ENCODE measurements at regions not wholly inside any gene's neighbourhood (a gene's known extent, or its start where the extent isn't known, plus 50 kb on each side); places are given as distances from the start of the nearest gene placed in this dataset.
"Not testable (repeated sequence)": the region's sequence is repeated elsewhere in the genome, so short reads cannot be mapped to it uniquely, and the experiment has no call there.

GRCh38 chr2:215654148-215654819 lies 218.4 kb upstream of the FN1 start:
- DNase-seq (ENCODE audit: low spot score): no peak

- no peak for DNase-seq (ENCODE audit: low spot score)
These were observed 217.6 kb upstream of the FN1 start for GRCh38 chr2:215653344-215654030.

- no peak for DNase-seq (ENCODE audit: low spot score)
These were observed 216.5 kb upstream of the FN1 start for GRCh38 chr2:215652388-215652787.

GRCh38 chr2:215651412-215651811 lies 215.5 kb upstream of the FN1 start:
- no peak for DNase-seq (ENCODE audit: low spot score)

- no peak for DNase-seq (ENCODE audit: low spot score)
These were observed 208.5 kb upstream of the FN1 start for GRCh38 chr2:215644233-215644897.

- no peak for DNase-seq (ENCODE audit: low spot score)
These were observed 202.8 kb upstream of the FN1 start for GRCh38 chr2:215638687-215639086.

- no peak for DNase-seq (ENCODE audit: low spot score)
These were observed 201.8 kb upstream of the FN1 start for GRCh38 chr2:215637651-215638050.

- DNase-seq (ENCODE audit: low spot score): no peak
These were observed 200.9 kb upstream of the FN1 start for GRCh38 chr2:215636816-215637215.

- no peak for DNase-seq (ENCODE audit: low spot score)
These were observed 199.9 kb upstream of the FN1 start for GRCh38 chr2:215635788-215636139.

- DNase-seq (ENCODE audit: low spot score): no peak
These were observed 199.4 kb upstream of the FN1 start for GRCh38 chr2:215635071-215635787.

- DNase-seq (ENCODE audit: low spot score): no peak
These were observed 197.5 kb upstream of the FN1 start for GRCh38 chr2:215633360-215633759.

- DNase-seq (ENCODE audit: low spot score): no peak
These were observed 195.8 kb upstream of the FN1 start for GRCh38 chr2:215631696-215632095.

- not testable (repeated sequence) for DNase-seq (ENCODE audit: low spot score)
These were observed 194.9 kb upstream of the FN1 start for GRCh38 chr2:215630796-215631195.

- DNase-seq (ENCODE audit: low spot score): no peak
These were observed 191.9 kb upstream of the FN1 start for GRCh38 chr2:215627771-215628170.

GRCh38 chr2:215626812-215627281 lies 191.0 kb upstream of the FN1 start:
- no peak for DNase-seq (ENCODE audit: low spot score)

GRCh38 chr2:215626063-215626462 lies 190.2 kb upstream of the FN1 start:
- no peak for DNase-seq (ENCODE audit: low spot score)

GRCh38 chr2:215625207-215625606 lies 189.3 kb upstream of the FN1 start:
- no peak for DNase-seq (ENCODE audit: low spot score)

GRCh38 chr2:215624423-215624829 lies 188.6 kb upstream of the FN1 start:
- no peak for DNase-seq (ENCODE audit: low spot score)

- DNase-seq (ENCODE audit: low spot score): no peak
These were observed 187.0 kb upstream of the FN1 start for GRCh38 chr2:215622837-215623236.

- no peak for DNase-seq (ENCODE audit: low spot score)
These were observed 185.5 kb upstream of the FN1 start for GRCh38 chr2:215621381-215621780.

GRCh38 chr2:215620528-215620927 lies 184.7 kb upstream of the FN1 start:
- DNase-seq (ENCODE audit: low spot score): no peak

GRCh38 chr2:215619989-215620388 lies 184.1 kb upstream of the FN1 start:
- no peak for DNase-seq (ENCODE audit: low spot score)
